ENCODE measurements at regions not wholly inside any gene's neighbourhood (a gene's known extent, or its start where the extent isn't known, plus 50 kb on each side); places are given as distances from the start of the nearest gene placed in this dataset.
"Not testable (repeated sequence)": the region's sequence is repeated elsewhere in the genome, so short reads cannot be mapped to it uniquely, and the experiment has no call there.

GRCh38 chr16:58983181-58983965, 249.3 kb upstream of the GOT2 start:
- TF ChIP-seq, protein P1, sequence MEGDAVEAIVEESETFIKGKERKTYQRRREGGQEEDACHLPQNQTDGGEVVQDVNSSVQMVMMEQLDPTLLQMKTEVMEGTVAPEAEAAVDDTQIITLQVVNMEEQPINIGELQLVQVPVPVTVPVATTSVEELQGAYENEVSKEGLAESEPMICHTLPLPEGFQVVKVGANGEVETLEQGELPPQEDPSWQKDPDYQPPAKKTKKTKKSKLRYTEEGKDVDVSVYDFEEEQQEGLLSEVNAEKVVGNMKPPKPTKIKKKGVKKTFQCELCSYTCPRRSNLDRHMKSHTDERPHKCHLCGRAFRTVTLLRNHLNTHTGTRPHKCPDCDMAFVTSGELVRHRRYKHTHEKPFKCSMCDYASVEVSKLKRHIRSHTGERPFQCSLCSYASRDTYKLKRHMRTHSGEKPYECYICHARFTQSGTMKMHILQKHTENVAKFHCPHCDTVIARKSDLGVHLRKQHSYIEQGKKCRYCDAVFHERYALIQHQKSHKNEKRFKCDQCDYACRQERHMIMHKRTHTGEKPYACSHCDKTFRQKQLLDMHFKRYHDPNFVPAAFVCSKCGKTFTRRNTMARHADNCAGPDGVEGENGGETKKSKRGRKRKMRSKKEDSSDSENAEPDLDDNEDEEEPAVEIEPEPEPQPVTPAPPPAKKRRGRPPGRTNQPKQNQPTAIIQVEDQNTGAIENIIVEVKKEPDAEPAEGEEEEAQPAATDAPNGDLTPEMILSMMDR (conservative IDR thresholded peaks at IDR 0.05; ENCODE audit: low read depth in 2 of 2), result not testable (repeated sequence)
- TF ChIP-seq REST (IDR thresholded peaks at IDR 0.05; ENCODE audit: unreplicated experiment), result not testable (repeated sequence)
